ENCODE measurements at regions not wholly inside any gene's neighbourhood (a gene's known extent, or its start where the extent isn't known, plus 50 kb on each side); places are given as distances from the start of the nearest gene placed in this dataset.
A peak's percentile ranks its signal among the peaks of the same experiment; 100 is the strongest.

DNA sequence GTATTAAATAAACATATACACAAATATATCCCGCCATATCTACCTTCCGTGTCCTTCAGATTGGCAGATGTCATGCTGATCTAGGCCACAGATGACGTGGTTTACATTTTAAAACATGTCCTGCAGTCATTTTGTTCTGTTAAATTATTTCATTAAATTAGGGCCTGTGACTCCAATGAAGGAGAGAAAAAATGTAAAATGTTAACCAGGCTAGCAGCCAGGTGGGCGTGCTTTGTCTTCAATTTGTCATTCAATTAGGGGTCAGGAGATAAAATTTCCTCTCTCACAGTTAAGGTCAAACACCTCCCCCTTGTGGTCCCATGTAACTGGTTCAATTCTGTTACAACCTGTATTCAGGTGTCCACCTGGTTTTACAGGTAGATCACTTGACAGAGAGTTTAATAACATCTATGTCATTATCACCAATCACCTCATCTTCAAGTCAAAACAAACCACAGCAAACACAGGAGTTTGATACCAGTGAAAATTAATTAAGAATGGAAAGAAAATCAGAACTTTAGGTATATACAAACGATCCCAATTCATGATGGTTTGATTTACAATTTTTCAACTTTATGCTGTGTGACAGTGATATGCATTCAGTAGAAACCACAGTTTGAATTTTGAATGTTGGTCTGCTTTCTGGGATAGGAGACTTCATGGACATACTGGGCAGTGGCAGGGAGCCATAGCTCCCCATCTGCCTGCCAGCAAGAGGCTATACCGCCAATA lies 339.4 kb downstream of the CMPK2 start:
- no peak for DNase-seq (ENCODE audit: low spot score)

DNA sequence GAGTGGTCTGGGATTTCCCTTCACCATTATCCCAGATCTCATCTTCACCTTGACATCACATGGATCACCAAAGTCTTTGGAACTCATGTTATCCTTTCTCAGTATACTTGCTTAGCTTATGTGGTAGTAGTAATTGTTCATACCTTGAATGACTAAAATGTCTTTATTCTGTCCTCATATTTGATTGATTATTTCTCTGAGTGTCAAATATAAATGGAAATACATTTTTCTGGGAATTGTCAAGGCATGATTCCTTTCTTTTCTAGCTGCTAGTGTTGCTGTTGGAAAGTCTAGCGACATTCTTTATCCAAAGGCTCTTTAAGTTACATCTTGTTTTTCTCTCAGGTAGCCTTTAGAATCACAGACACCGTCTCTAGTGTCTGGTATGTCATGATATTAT lies 334.4 kb downstream of the CMPK2 start:
- DNase-seq (ENCODE audit: low spot score) = no peak

DNA sequence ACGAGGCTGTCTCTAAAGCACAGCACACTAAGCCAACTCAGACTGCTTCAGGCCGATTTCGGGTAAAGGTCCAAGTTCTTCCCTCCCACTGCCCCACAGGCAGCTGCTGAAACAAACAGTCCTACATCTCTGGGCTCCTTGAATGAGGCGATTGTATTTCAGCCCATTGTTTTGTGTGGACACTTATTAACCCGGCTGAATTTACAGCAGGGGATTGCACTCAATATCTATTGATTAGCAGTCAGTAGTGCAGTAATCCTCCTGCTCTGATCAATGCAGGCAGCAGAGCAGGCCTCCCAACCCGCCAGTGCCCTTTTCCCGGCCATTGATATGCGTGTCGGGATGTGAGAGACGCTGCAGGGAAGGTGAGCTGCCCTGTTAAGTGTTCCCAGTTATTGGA lies 330.1 kb downstream of the CMPK2 start:
- DNase-seq (ENCODE audit: low spot score) = peak; percentile 91

DNA sequence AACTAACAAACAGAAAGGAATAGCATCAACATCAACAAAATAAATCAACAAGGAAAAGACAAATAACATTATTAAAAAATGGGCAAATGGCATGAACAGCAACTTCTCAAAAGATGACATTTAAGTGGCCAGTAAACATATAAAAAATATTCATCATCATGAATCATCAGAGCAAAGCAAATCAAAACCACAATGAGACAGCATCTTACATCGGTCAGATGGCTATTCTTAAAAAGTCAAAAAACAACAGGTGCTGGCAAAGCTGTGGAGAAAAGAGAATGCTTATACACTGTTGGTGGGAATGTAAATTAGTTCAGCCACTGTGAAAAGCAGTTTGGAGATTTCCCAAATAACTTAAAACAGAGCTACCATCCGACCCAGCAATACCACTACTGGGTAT lies 327.1 kb downstream of the CMPK2 start:
- no peak for DNase-seq (ENCODE audit: low spot score)

GRCh38 chr2:6545336-6545735 lies 320.4 kb downstream of the CMPK2 start:
- no peak for DNase-seq (ENCODE audit: low spot score)

DNA sequence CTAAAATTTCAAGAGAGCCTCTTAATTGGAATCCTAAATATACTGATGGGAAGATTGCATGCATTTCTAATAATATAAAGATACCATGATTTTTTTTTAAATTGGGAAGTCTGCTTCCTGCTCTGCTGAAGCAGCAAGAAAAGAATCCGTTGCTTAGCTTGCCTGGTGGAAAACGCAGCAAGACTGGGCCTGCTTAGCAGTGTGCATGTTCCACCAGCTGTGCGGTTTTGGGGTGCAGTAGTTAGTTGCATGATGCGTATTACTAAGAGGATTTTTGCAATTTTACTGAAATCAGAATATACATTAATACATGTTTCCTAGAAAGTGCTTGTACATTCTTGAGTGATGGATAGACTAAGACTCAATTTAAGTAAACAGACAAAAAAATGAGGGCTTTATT lies 319.9 kb downstream of the CMPK2 start:
- DNase-seq (ENCODE audit: low spot score) = no peak

GRCh38 chr2:6554466-6554865 lies 311.2 kb downstream of the CMPK2 start:
- DNase-seq (ENCODE audit: low spot score) = no peak

GRCh38 chr2:6556755-6557154 lies 309.0 kb downstream of the CMPK2 start:
- no peak for DNase-seq (ENCODE audit: low spot score)

DNA sequence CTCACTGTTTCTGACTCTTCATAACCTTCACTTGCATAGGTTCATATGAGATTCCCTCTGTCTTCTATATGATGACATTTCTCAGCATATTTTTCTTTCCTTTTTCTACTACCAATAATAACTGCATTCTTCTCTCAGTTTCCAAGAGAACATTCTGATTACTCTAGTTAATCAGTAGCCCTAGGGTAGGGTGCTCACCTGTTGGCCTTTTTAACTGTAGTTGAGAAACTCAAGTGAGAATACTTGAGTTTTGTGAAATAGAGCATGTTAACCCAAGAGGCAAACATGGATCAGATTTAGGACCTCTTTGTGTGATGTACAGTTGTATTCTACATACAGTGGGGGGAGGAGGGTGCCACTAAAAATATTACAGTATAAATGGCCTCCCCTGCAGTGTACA lies 308.0 kb downstream of the CMPK2 start:
- DNase-seq (ENCODE audit: low spot score) = no peak

DNA sequence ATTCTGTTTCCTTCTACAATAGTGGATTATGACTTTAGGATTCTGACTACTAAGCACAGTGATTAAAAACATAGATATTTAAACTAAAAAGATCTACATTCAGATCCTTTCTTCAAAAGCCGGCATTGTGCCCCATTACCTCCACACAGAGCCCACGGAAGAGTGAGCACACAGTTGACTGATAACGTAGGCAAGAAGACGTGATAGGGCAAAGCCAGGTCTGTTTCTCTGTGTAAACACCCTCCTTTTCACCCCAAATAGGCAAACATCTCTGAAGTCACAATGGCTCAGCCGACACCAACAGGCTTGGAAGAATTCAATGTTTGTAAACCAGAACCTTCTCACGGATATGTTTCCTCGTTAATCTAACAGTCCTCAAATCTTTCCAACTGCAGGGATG lies 302.9 kb downstream of the CMPK2 start:
- DNase-seq (ENCODE audit: low spot score) = no peak

- DNase-seq (ENCODE audit: low spot score) = no peak
Observed at GRCh38 chr2:6564326-6564725, 301.4 kb downstream of the CMPK2 start.

DNA sequence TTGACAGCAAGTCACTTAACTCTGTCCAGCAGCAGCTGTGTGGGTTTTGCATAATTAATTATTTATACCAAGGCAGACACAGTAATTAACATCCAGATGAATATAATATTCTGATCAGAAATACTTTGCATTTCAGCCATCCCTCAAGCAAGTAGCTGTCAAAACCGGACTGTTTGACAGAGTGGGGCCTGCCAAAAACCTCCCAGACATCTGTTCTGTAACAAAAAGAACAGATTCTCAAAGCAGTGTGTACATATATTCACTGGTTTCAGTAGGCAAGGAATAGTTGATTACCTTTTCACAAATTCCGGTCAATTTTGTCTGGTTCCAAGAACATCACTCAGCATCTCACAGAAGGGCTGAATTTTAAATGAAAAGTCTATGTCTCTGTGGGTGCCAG lies 291.6 kb downstream of the CMPK2 start:
- DNase-seq (ENCODE audit: low spot score) = no peak

GRCh38 chr2:6576302-6576701 lies 289.4 kb downstream of the CMPK2 start:
- DNase-seq (ENCODE audit: low spot score) = no peak

- DNase-seq (ENCODE audit: low spot score) = no peak
Observed at GRCh38 chr2:6577960-6578359, 287.7 kb downstream of the CMPK2 start.

GRCh38 chr2:6578416-6578815 lies 287.3 kb downstream of the CMPK2 start:
- no peak for DNase-seq (ENCODE audit: low spot score)

- no peak for DNase-seq (ENCODE audit: low spot score)
Observed at GRCh38 chr2:6579281-6579680, 286.4 kb downstream of the CMPK2 start.

DNA sequence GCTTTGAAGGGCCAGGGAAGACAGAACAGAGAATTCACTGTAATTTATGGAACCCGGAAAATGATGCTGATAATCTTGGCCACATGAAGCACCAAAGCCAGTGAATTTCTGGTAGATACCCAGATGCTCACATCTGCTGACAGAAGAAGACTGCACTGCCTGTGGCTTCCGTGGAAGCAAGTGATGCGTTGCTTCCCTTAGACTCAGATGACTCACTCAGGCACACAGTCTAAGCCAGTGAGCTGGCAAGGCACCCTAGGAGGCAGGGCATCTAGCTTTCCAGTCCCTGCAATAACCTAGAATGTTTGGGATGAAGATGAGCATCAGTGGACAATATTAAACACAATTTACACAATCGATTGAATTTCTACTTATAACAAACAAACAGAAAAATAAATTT lies 284.7 kb downstream of the CMPK2 start:
- DNase-seq (ENCODE audit: low spot score) = peak; percentile 2

DNA sequence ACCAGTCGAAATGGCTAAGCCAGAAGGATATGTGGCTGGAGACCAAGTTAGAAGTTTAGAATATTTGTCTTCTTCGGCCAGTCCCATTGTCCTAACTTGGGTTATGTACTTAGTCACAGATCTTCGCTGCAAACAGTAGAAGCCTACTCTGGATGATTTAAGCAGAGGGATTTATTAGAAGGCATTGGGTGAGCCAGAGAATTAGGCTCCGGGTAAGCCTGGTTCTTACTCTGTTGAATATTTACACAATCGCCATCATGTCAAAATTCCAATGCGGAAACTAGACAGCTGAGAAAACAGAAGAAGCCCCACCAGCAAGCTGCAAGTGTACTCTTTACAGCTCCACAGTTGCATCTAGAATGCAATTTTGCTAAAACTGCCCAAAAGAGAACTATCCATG lies 276.6 kb downstream of the CMPK2 start:
- no peak for DNase-seq (ENCODE audit: low spot score)

- no peak for DNase-seq (ENCODE audit: low spot score)
Observed at GRCh38 chr2:6590442-6590841, 275.3 kb downstream of the CMPK2 start.

DNA sequence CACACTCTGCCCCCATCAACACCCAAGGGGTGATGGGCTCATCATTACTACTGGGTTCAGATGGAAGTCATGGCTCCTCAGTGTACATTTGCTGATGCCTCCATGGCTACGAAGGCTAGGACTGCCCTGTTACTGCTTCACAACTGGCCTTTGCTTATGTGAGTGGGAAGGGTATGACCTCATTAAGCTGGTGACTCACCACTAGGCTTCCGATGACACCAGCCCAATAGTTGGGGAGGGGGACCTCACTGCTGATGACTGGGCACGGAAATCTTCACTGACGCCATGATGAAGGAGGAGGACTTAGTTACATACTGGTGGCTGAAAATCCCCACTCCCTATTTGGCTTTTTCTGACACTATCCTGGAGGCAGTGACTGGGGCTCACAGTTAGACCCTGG lies 263.2 kb downstream of the CMPK2 start:
- no peak for DNase-seq (ENCODE audit: low spot score)

- DNase-seq (ENCODE audit: low spot score) = peak; percentile 7
Observed at GRCh38 chr2:6605836-6606505, 259.7 kb downstream of the CMPK2 start.

DNA sequence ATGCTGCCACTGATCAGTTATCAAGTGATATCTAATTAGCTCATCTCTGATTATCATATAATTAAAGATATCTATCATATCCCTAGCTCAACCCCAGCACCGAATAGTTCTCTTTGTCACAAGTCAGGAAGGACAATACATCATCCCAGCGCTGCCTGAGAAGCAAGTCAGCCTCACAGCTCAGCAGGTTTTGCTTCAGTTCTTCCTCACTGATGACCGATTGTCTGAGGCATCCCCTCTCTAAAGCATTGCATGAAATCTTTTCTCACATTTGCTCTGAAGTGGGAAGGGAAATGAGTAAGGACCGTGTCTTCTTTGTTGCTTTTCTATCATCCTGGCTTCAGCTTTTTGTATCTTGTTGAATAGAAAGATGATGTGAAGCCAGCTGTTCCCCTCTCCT lies 247.9 kb downstream of the CMPK2 start:
- DNase-seq (ENCODE audit: low spot score) = no peak

DNA sequence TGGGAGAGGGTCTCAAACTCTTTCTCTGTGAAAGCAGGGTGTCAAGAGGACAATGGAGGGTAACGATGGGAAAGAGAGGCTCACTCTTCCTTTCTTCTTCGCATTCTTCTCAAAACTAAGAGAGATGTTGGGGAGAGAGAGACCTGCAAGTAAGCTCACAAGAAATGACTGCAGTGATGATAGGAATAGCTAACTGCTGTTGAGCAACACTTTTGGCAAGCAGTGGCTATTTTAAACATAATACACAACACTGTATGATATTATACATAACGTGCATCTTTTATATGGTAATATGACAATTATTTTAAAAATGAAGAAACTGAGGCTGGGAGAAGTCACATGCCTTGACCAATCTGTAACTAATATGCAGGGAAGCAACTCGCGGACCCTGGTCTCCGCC lies 247.5 kb downstream of the CMPK2 start:
- DNase-seq (ENCODE audit: low spot score) = no peak

- DNase-seq (ENCODE audit: low spot score) = no peak
Observed at GRCh38 chr2:6623746-6624145, 242.0 kb downstream of the CMPK2 start.
